CD14-positive monocyte (primary cell): ENCODE measurements at regions not wholly inside any gene's neighbourhood (a gene's known extent, or its start where the extent isn't known, plus 50 kb on each side); places are given as distances from the start of the nearest gene placed in this dataset.

ENCODE experiments used
- DNase-seq, 3 donors: peaks; one replicate each; pipeline ENCODE4 v3.0.0-alpha.2; 2011 to 2022
- H2AFZ ChIP-seq: 2 replicates; pipeline ENCODE4 v1.6.0; 2012; ENCODE audit warnings: mild to moderate bottlenecking, low read depth, low read length, inconsistent platforms; ENCODE audit not compliant: insufficient read depth, poor library complexity, severe bottlenecking
- H3K27ac ChIP-seq, 2 donors: 1 replicate in 1 of 2; 2 replicates in 1 of 2; pipeline ENCODE4 v1.5.1; 2012 to 2013; ENCODE audit warnings: low read length in 2 of 2, control low read depth in 1 of 2, inconsistent platforms in 1 of 2, low read depth in 1 of 2, mild to moderate bottlenecking in 1 of 2
- H3K27me3 ChIP-seq, 2 donors: one replicate each; pipeline versions ENCODE4 v1.6.0 to v1.6.1; 2011 to 2013; ENCODE audit warnings: low read length in 2 of 2; ENCODE audit not compliant: control insufficient read depth in 2 of 2, insufficient read depth in 2 of 2
- H3K36me3 ChIP-seq, 2 donors: replicated peaks in 1 of 2; 1 replicate in 1 of 2; 2 replicates in 1 of 2; pipeline versions ENCODE4 v1.5.1 to v1.6.1; 2012 to 2013; ENCODE audit warnings: low read length in 2 of 2, control low read depth in 1 of 2, inconsistent platforms in 1 of 2, mild to moderate bottlenecking in 1 of 2; ENCODE audit not compliant: insufficient read depth in 2 of 2, control insufficient read depth in 1 of 2
- H3K4me1 ChIP-seq, 2 donors: 1 replicate in 1 of 2; 2 replicates in 1 of 2; pipeline versions ENCODE4 v1.5.1 to v1.6.1; 2012 to 2013; ENCODE audit warnings: low read length in 2 of 2, control low read depth in 1 of 2, inconsistent platforms in 1 of 2, mild to moderate bottlenecking in 1 of 2, moderate library complexity in 1 of 2; ENCODE audit not compliant: insufficient read depth in 2 of 2, control insufficient read depth in 1 of 2
- H3K4me2 ChIP-seq: replicated peaks from 2 replicates; pipeline ENCODE3; 2012; ENCODE audit warnings: low read length, moderate library complexity, mild to moderate bottlenecking; ENCODE audit not compliant: poor library complexity, severe bottlenecking; ENCODE audit errors: extremely low read depth
- H3K4me3 ChIP-seq, 3 experiments: fragments of 200-600 bp in 1 of 3; sonication (generic) in 1 of 3; replicated peaks in 1 of 3; 1 replicate in 2 of 3; 2 replicates in 1 of 3; pipeline ENCODE4 v1.5.1; 2011 to 2013; ENCODE audit warnings: low read length in 3 of 3, mild to moderate bottlenecking in 3 of 3, control low read depth in 2 of 3, low read depth in 2 of 3, inconsistent platforms in 1 of 3, moderate library complexity in 1 of 3
- H3K79me2 ChIP-seq: 2 replicates; pipeline ENCODE4 v1.6.0; 2012; ENCODE audit warnings: mild to moderate bottlenecking, control low read depth, inconsistent platforms, low read length, moderate library complexity; ENCODE audit not compliant: insufficient read depth
- H3K9ac ChIP-seq: 2 replicates; pipeline ENCODE4 v1.6.0; 2017; ENCODE audit warnings: low read length, mild to moderate bottlenecking; ENCODE audit not compliant: insufficient read depth, poor library complexity, severe bottlenecking
- H3K9me3 ChIP-seq, 2 donors: replicated peaks in 1 of 2; 1 replicate in 1 of 2; 2 replicates in 1 of 2; pipeline versions ENCODE4 v1.5.1 to v1.6.1; 2012 to 2013; ENCODE audit warnings: low read length in 2 of 2, control low read depth in 1 of 2; ENCODE audit not compliant: control insufficient read depth in 1 of 2, insufficient read depth in 1 of 2
- H4K20me1 ChIP-seq: 2 replicates; pipeline ENCODE4 v1.6.0; 2012; ENCODE audit warnings: mild to moderate bottlenecking, low read length, control low read depth, moderate library complexity; ENCODE audit not compliant: insufficient read depth
- H3K27ac Mint-ChIP-seq, 7 donors: one replicate each; pipeline ENCODE4 v1.8.0; 2020; ENCODE audit warnings: mild to moderate bottlenecking in 7 of 7, mixed read lengths in 7 of 7, moderate library complexity in 6 of 7, inconsistent platforms in 2 of 7
- H3K27me3 Mint-ChIP-seq, 3 donors: one replicate each; pipeline ENCODE4 v1.8.0; 2021 to 2022; ENCODE audit warnings: low read depth in 3 of 3, mild to moderate bottlenecking in 3 of 3, mixed read lengths in 3 of 3, moderate library complexity in 3 of 3, inconsistent platforms in 1 of 3
- H3K36me3 Mint-ChIP-seq, 2 donors: one replicate each; pipeline ENCODE4 v1.8.0; 2020; ENCODE audit warnings: mixed read lengths in 2 of 2, inconsistent platforms in 1 of 2, mild to moderate bottlenecking in 1 of 2
- H3K4me1 Mint-ChIP-seq: one replicate; pipeline ENCODE4 v1.8.0; 2020; ENCODE audit warnings: mild to moderate bottlenecking, mixed read lengths
- H3K4me3 Mint-ChIP-seq, 2 donors: one replicate each; pipeline ENCODE4 v1.8.0; 2020; ENCODE audit warnings: mild to moderate bottlenecking in 2 of 2, mixed read lengths in 2 of 2, moderate library complexity in 1 of 2
- H3K9me3 Mint-ChIP-seq, 7 donors: one replicate each; pipeline ENCODE4 v1.8.0; 2020 to 2022; ENCODE audit warnings: mixed read lengths in 7 of 7, mild to moderate bottlenecking in 6 of 7, moderate library complexity in 6 of 7, inconsistent platforms in 2 of 7
- WGBS: methylation state at CpG from one replicate; pipeline ENCODE4 v1.1.5; 2013; ENCODE audit warnings: missing lambda C conversion rate; ENCODE audit not compliant: insufficient coverage; 5-methylcytosine and 5-hydroxymethylcytosine counted together
- intact Hi-C, 2 donors: fragments of 100-400 bp; cut with micrococcal nuclease; formaldehyde crosslinking; loops; one replicate each; pipeline versions ENCODE4 v1.15.0 to v1.15.1; 2023
- TF ChIP-seq, protein P1 (sequence below): fragments of 200-600 bp; IDR thresholded peaks from one replicate; pipeline ENCODE4 v1.8.0; 2022; ENCODE audit warnings: antibody characterized with exemption, mild to moderate bottlenecking

DNA sequence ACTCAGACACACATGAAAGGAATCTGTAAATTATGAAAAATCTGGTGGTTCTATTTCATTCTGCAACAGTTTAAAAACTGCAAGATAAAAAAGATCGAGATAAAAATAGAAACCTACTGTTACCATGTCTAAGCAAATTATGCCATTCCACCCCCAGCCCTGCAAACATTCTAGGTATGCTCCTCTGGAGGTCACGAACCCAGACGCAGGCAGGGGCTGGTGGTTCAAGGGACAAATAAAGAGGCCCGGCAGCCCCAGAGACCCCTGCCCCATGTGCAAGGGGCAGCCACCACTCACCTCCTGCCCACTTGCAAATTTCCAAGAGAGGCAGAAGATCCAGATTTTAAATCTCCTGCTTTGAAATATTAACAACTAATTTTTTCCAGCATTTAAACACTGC is 210.5 kb downstream of the ANAPC1 start:
- no peaks in the 10 kb centered on the region for H3K9me3 Mint-ChIP-seq
- H3K9ac ChIP-seq = no peak overlapping the region
- H3K36me3 Mint-ChIP-seq = peaks cover 0 to 4% of the 10 kb centered on the region in 2 donors
- peaks cover 58% of the 10 kb centered on the region for H3K4me1 Mint-ChIP-seq
- H3K27ac ChIP-seq = no peak overlapping the region
- H3K79me2 ChIP-seq = no peaks in the 10 kb centered on the region
- DNase-seq = no peak
- WGBS = 94% methylated on average over 3 of the region's 4 CpGs
- no peak overlapping the region for H3K4me2 ChIP-seq
- no peaks in the 10 kb centered on the region for H3K27me3 ChIP-seq
- H3K4me1 ChIP-seq = peaks cover 47 to 71% of the 10 kb centered on the region in 2 donors
- TF ChIP-seq, protein P1, sequence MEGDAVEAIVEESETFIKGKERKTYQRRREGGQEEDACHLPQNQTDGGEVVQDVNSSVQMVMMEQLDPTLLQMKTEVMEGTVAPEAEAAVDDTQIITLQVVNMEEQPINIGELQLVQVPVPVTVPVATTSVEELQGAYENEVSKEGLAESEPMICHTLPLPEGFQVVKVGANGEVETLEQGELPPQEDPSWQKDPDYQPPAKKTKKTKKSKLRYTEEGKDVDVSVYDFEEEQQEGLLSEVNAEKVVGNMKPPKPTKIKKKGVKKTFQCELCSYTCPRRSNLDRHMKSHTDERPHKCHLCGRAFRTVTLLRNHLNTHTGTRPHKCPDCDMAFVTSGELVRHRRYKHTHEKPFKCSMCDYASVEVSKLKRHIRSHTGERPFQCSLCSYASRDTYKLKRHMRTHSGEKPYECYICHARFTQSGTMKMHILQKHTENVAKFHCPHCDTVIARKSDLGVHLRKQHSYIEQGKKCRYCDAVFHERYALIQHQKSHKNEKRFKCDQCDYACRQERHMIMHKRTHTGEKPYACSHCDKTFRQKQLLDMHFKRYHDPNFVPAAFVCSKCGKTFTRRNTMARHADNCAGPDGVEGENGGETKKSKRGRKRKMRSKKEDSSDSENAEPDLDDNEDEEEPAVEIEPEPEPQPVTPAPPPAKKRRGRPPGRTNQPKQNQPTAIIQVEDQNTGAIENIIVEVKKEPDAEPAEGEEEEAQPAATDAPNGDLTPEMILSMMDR = no peak
- H4K20me1 ChIP-seq = no peaks in the 10 kb centered on the region
- no peak overlapping the region for H3K4me3 Mint-ChIP-seq
- no peak overlapping the region for H2AFZ ChIP-seq
- no peak overlapping the region for H3K4me3 ChIP-seq
- no peaks in the 10 kb centered on the region for H3K27me3 Mint-ChIP-seq
- H3K9me3 ChIP-seq = no peaks in the 10 kb centered on the region
- intact Hi-C loops = no loop called here
- H3K36me3 ChIP-seq = no peaks in the 10 kb centered on the region
- peak overlapping the region in 2 of 7 donors; percentile 7 to 16 for H3K27ac Mint-ChIP-seq

DNA sequence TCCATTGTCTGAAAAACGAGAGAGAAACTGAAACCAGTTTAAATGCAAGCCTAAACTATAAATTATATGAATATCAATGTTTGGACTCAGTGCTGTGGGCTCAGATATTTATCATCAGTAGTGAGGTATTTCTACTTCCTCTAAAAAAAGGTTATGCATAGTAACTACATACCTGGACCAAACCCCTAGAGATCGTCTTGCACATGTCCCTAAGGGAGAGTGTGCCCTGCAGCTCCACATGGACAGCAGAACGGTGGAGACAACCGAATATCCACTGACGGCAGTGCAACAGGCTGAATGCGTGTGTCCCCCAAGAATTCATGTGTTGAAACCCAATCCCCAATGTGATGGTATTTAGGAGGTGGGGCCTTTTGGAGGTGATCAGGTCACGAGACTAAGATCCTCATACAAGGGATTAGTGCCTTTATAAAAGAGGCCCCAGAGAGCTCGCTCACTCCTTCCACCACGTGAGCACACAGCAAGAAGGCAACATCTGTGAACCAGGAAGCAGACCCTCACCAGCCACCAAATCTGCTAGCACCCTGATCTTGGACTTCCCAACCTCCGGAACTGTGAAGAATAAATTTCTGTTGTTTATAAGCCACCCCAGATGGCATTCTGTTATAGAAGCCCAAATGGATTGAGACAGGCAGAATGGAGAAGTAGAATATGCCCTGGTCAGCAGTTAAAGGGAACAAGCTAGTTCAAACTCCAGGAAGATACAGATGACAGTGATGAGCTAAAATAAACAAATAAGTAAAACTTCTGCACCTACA is 208.4 kb downstream of the ANAPC1 start:
- peak overlapping the region; percentile 54 to 79 for H3K27ac ChIP-seq
- peaks cover 57 to 70% of the 10 kb centered on the region in 2 donors for H3K4me1 ChIP-seq
- intact Hi-C loops = no loop called here
- no peaks in the 10 kb centered on the region for H3K36me3 ChIP-seq
- H3K4me2 ChIP-seq = peak overlapping the region; percentile 35
- H3K4me1 Mint-ChIP-seq = peaks cover 63% of the 10 kb centered on the region
- peak overlapping the region in 1 of 3 experiments; percentile 0 for H3K4me3 ChIP-seq
- H3K79me2 ChIP-seq = no peaks in the 10 kb centered on the region
- H3K36me3 Mint-ChIP-seq = peaks cover 0 to 2% of the 10 kb centered on the region in 2 donors
- H3K9ac ChIP-seq = no peak overlapping the region
- H3K9me3 ChIP-seq = no peaks in the 10 kb centered on the region
- H4K20me1 ChIP-seq = no peaks in the 10 kb centered on the region
- no CpG with 5 or more reads among the region's 10 CpGs for WGBS
- H2AFZ ChIP-seq = peak overlapping the region; percentile 39
- H3K27me3 ChIP-seq = no peaks in the 10 kb centered on the region
- H3K9me3 Mint-ChIP-seq = no peaks in the 10 kb centered on the region
- H3K27me3 Mint-ChIP-seq = no peaks in the 10 kb centered on the region
- peak overlapping the region; percentile 89 to 98 (median 95) for H3K27ac Mint-ChIP-seq
- TF ChIP-seq, protein P1 = no peak
- DNase-seq = peak in 2 of 3 donors; percentile 51 to 55
- peak overlapping the region; percentile 51 to 61 for H3K4me3 Mint-ChIP-seq
